HT-29 (cell line): ENCODE measurements at regions not wholly inside any gene's neighbourhood (a gene's known extent, or its start where the extent isn't known, plus 50 kb on each side); places are given as distances from the start of the nearest gene placed in this dataset.
A peak's percentile ranks its signal among the peaks of the same experiment; 100 is the strongest.
"Not testable (repeated sequence)": the region's sequence is repeated elsewhere in the genome, so short reads cannot be mapped to it uniquely, and the experiment has no call there.

Source experiments
- DNase-seq: peaks from one replicate; pipeline ENCODE4 v3.0.0-alpha.2; 2015; ENCODE audit warnings: low spot score

GRCh38 chr16:87145181-87146176 is 171.7 kb downstream of the C16orf95 start:
- DNase-seq = peak; percentile 1

GRCh38 chr16:87146676-87147075 is 170.5 kb downstream of the C16orf95 start:
- DNase-seq = no peak

GRCh38 chr16:87149051-87149450 is 168.1 kb downstream of the C16orf95 start:
- no peak for DNase-seq

GRCh38 chr16:87150262-87150661 is 166.9 kb downstream of the C16orf95 start:
- no peak for DNase-seq

- no peak for DNase-seq
Observed at GRCh38 chr16:87150681-87151280, 166.4 kb downstream of the C16orf95 start.

GRCh38 chr16:87152221-87152755 is 164.9 kb downstream of the C16orf95 start:
- no peak for DNase-seq

- no peak for DNase-seq
Observed at GRCh38 chr16:87153326-87153725, 163.9 kb downstream of the C16orf95 start.

- DNase-seq = not testable (repeated sequence)
Observed at GRCh38 chr16:87155315-87155714, 161.9 kb downstream of the C16orf95 start.

- no peak for DNase-seq
Observed at GRCh38 chr16:87156195-87156594, 161.0 kb downstream of the C16orf95 start.

GRCh38 chr16:87160234-87160636 is 157.0 kb downstream of the C16orf95 start:
- no peak for DNase-seq

- no peak for DNase-seq
Observed at GRCh38 chr16:87160701-87161337, 156.4 kb downstream of the C16orf95 start.

- not testable (repeated sequence) for DNase-seq
Observed at GRCh38 chr16:87161410-87161809, 155.8 kb downstream of the C16orf95 start.

- no peak for DNase-seq
Observed at GRCh38 chr16:87161822-87162676, 155.1 kb downstream of the C16orf95 start.

GRCh38 chr16:87162799-87163198 is 154.4 kb downstream of the C16orf95 start:
- not testable (repeated sequence) for DNase-seq

GRCh38 chr16:87163637-87164036 is 153.6 kb downstream of the C16orf95 start:
- DNase-seq = no peak

- DNase-seq = no peak
Observed at GRCh38 chr16:87165151-87165550, 152.0 kb downstream of the C16orf95 start.

- DNase-seq = no peak
Observed at GRCh38 chr16:87165885-87166284, 151.3 kb downstream of the C16orf95 start.

- no peak for DNase-seq
Observed at GRCh38 chr16:87166321-87166720, 150.9 kb downstream of the C16orf95 start.

- no peak for DNase-seq
Observed at GRCh38 chr16:87166934-87167333, 150.3 kb downstream of the C16orf95 start.

- no peak for DNase-seq
Observed at GRCh38 chr16:87169509-87169995, 147.6 kb downstream of the C16orf95 start.

GRCh38 chr16:87170310-87170709 is 146.9 kb downstream of the C16orf95 start:
- DNase-seq = no peak
